NT2/D1 (cell line): ENCODE measurements at regions not wholly inside any gene's neighbourhood (a gene's known extent, or its start where the extent isn't known, plus 50 kb on each side); places are given as distances from the start of the nearest gene placed in this dataset.

Source experiments
- YY1 ChIP-seq: IDR thresholded peaks from 2 replicates; pipeline ENCODE4 v1.6.1; 2011; ENCODE audit not compliant: insufficient read length, insufficient read depth
- ZNF274 ChIP-seq: IDR thresholded peaks from 2 replicates; pipeline ENCODE4 v1.6.1; 2011; ENCODE audit warnings: mild to moderate bottlenecking, low read depth, low read length

- no peak for TF ChIP-seq YY1
- no peak for TF ChIP-seq ZNF274
Observed at GRCh38 chr11:69985641-69986439, 92.3 kb upstream of the ANO1 start.
